Trophoblast cell (in vitro differentiated cells and primary cell): ENCODE measurements at regions not wholly inside any gene's neighbourhood (a gene's known extent, or its start where the extent isn't known, plus 50 kb on each side); places are given as distances from the start of the nearest gene placed in this dataset.

Experiments used
- DNase-seq, 2 donors: peaks; one replicate each; pipeline ENCODE4 v3.0.0-alpha.2; 2016
- H2AFZ ChIP-seq: 2 replicates; pipeline ENCODE4 v1.6.1; 2013; ENCODE audit warnings: low read length, moderate library complexity, mild to moderate bottlenecking; ENCODE audit not compliant: insufficient read depth, poor library complexity
- H2AK5ac ChIP-seq: 2 replicates; pipeline ENCODE4 v1.6.1; 2013; ENCODE audit warnings: mild to moderate bottlenecking, low read length
- H2BK120ac ChIP-seq: 2 replicates; pipeline ENCODE4 v1.6.1; 2013; ENCODE audit warnings: low read length, mild to moderate bottlenecking, moderate library complexity; ENCODE audit not compliant: insufficient read depth, poor library complexity
- H2BK12ac ChIP-seq: 2 replicates; pipeline ENCODE4 v1.6.1; 2013; ENCODE audit warnings: mild to moderate bottlenecking, low read length, moderate library complexity
- H2BK5ac ChIP-seq: 2 replicates; pipeline ENCODE4 v1.6.1; 2013; ENCODE audit warnings: low read length, low read depth, moderate library complexity, mild to moderate bottlenecking; ENCODE audit not compliant: poor library complexity
- H3K14ac ChIP-seq: 2 replicates; pipeline ENCODE4 v1.6.1; 2013; ENCODE audit warnings: mild to moderate bottlenecking, low read length
- H3K18ac ChIP-seq: 2 replicates; pipeline ENCODE4 v1.6.1; 2013; ENCODE audit warnings: mild to moderate bottlenecking, low read length
- H3K23ac ChIP-seq: 2 replicates; pipeline ENCODE4 v1.6.1; 2013; ENCODE audit warnings: low read length
- H3K27ac ChIP-seq: 2 replicates; pipeline ENCODE4 v1.5.1; 2013; ENCODE audit warnings: low read depth, mild to moderate bottlenecking, inconsistent platforms, low read length, moderate library complexity
- H3K27me3 ChIP-seq: 2 replicates; pipeline ENCODE4 v1.6.1; 2013; ENCODE audit warnings: inconsistent platforms, mild to moderate bottlenecking, low read length, moderate library complexity; ENCODE audit not compliant: insufficient read depth
- H3K36me3 ChIP-seq, 2 experiments: 1 replicate in 1 of 2; 2 replicates in 1 of 2; pipeline ENCODE4 v1.6.1; 2013; ENCODE audit warnings: low read length in 2 of 2, mild to moderate bottlenecking in 2 of 2, moderate library complexity in 1 of 2; ENCODE audit not compliant: insufficient read depth in 2 of 2, control insufficient read depth in 1 of 2
- H3K4ac ChIP-seq: 2 replicates; pipeline ENCODE4 v1.6.1; 2013; ENCODE audit warnings: low read depth, mild to moderate bottlenecking, low read length, moderate library complexity
- H3K4me1 ChIP-seq, 2 experiments: 1 replicate in 1 of 2; 2 replicates in 1 of 2; pipeline ENCODE4 v1.6.1; 2013; ENCODE audit warnings: low read length in 2 of 2, mild to moderate bottlenecking in 2 of 2, moderate library complexity in 1 of 2; ENCODE audit not compliant: insufficient read depth in 2 of 2, control insufficient read depth in 1 of 2
- H3K4me2 ChIP-seq: 2 replicates; pipeline ENCODE4 v1.6.1; 2013; ENCODE audit warnings: inconsistent platforms, mild to moderate bottlenecking, low read length, moderate library complexity
- H3K4me3 ChIP-seq: 2 replicates; pipeline ENCODE4 v1.5.1; 2013; ENCODE audit warnings: mild to moderate bottlenecking, low read depth, low read length, inconsistent platforms
- H3K79me1 ChIP-seq: one replicate; pipeline ENCODE4 v1.6.1; 2013; ENCODE audit warnings: low read length
- H3K79me2 ChIP-seq: 2 replicates; pipeline ENCODE4 v1.6.1; 2013; ENCODE audit warnings: low read length, mild to moderate bottlenecking; ENCODE audit not compliant: control insufficient read depth, insufficient read depth, poor library complexity
- H3K9ac ChIP-seq: 2 replicates; pipeline ENCODE4 v1.6.1; 2013; ENCODE audit warnings: mild to moderate bottlenecking, low read length
- H3K9me3 ChIP-seq: 2 replicates; pipeline ENCODE4 v1.6.1; 2013; ENCODE audit warnings: low read depth, mild to moderate bottlenecking, control low read depth, inconsistent platforms, low read length; ENCODE audit not compliant: insufficient read depth
- H4K12ac ChIP-seq: 2 replicates; pipeline ENCODE4 v1.6.1; 2013; ENCODE audit warnings: low read depth, mild to moderate bottlenecking, low read length, moderate library complexity
- H4K8ac ChIP-seq: 2 replicates; pipeline ENCODE4 v1.6.1; 2013; ENCODE audit warnings: low read depth, mild to moderate bottlenecking, low read length, moderate library complexity
- H4K91ac ChIP-seq: one replicate; pipeline ENCODE4 v1.6.1; 2013; ENCODE audit warnings: low read depth, mild to moderate bottlenecking, low read length, moderate library complexity
- WGBS: extraction: QIAGEN DNeasy Blood & Tissue Kit; methylation state at CpG from one replicate; pipeline ENCODE4 v1.1.7; 2013; ENCODE audit warnings: missing lambda C conversion rate; ENCODE audit not compliant: insufficient read length, insufficient coverage; ENCODE audit errors: extremely low coverage; 5-methylcytosine and 5-hydroxymethylcytosine counted together

GRCh38 chr16:17949141-17949981 is 387.2 kb downstream of the NPIPA8 start:
- Histone ChIP-seq H3K79me1 (no peaks in the 10 kb centered on the region), H2BK120ac (no peak overlapping the region), H3K27ac (no peak overlapping the region), H2BK5ac (no peak overlapping the region), H3K14ac (no peak overlapping the region), H4K8ac (no peak overlapping the region), H3K4ac (no peak overlapping the region), H3K4me1 (no peaks in the 10 kb centered on the region), H2BK12ac (no peak overlapping the region), H3K36me3 (no peaks in the 10 kb centered on the region), H3K79me2 (no peaks in the 10 kb centered on the region), H3K9me3 (no peaks in the 10 kb centered on the region), H3K4me3 (no peak overlapping the region), H3K4me2 (no peak overlapping the region), H2AK5ac (no peak overlapping the region), H3K18ac (no peak overlapping the region), H3K27me3 (no peaks in the 10 kb centered on the region), H3K23ac (no peak overlapping the region), H2AFZ (no peak overlapping the region), H4K91ac (no peak overlapping the region), H3K9ac (no peak overlapping the region), H4K12ac (no peak overlapping the region)
- DNase-seq = no peak
- no CpG with 5 or more reads among the region's 10 CpGs for WGBS

- Histone ChIP-seq H3K9ac (no peak overlapping the region), H2BK12ac (no peak overlapping the region), H3K4me2 (no peak overlapping the region), H4K91ac (no peak overlapping the region), H3K27ac (no peak overlapping the region), H3K36me3 (no peaks in the 10 kb centered on the region), H4K8ac (no peak overlapping the region), H3K18ac (no peak overlapping the region), H3K79me1 (no peaks in the 10 kb centered on the region), H3K4me3 (no peak overlapping the region), H3K4me1 (no peaks in the 10 kb centered on the region), H3K27me3 (no peaks in the 10 kb centered on the region), H3K23ac (no peak overlapping the region), H2BK120ac (no peak overlapping the region), H3K9me3 (no peaks in the 10 kb centered on the region), H2AK5ac (no peak overlapping the region), H2BK5ac (no peak overlapping the region), H3K79me2 (no peaks in the 10 kb centered on the region), H4K12ac (no peak overlapping the region), H3K14ac (no peak overlapping the region), H2AFZ (no peak overlapping the region), H3K4ac (no peak overlapping the region)
- DNase-seq = no peak
- no CpG with 5 or more reads among the region's 3 CpGs for WGBS
Measured at GRCh38 chr16:17947637-17948036, 388.9 kb downstream of the NPIPA8 start.

- Histone ChIP-seq H3K36me3 (no peaks in the 10 kb centered on the region), H3K4me3 (no peak overlapping the region)
- no CpG with 5 or more reads among the region's 1 CpG for WGBS
Measured at GRCh38 chr16:17947165-17947564, 389.4 kb downstream of the NPIPA8 start.

GRCh38 chr16:17945080-17945601 is 391.4 kb downstream of the NPIPA8 start:
- Histone ChIP-seq H2AFZ (no peak overlapping the region), H4K8ac (no peak overlapping the region), H3K18ac (no peak overlapping the region), H3K9ac (no peak overlapping the region), H2BK12ac (no peak overlapping the region), H3K23ac (no peak overlapping the region), H3K79me1 (no peaks in the 10 kb centered on the region), H3K27me3 (no peaks in the 10 kb centered on the region), H3K36me3 (no peaks in the 10 kb centered on the region), H2BK5ac (no peak overlapping the region), H3K79me2 (no peaks in the 10 kb centered on the region), H2AK5ac (no peak overlapping the region), H3K4me1 (no peaks in the 10 kb centered on the region), H3K14ac (no peak overlapping the region), H3K9me3 (no peaks in the 10 kb centered on the region), H4K12ac (no peak overlapping the region), H3K27ac (no peak overlapping the region), H3K4ac (no peak overlapping the region), H2BK120ac (no peak overlapping the region), H3K4me3 (no peak overlapping the region), H3K4me2 (no peak overlapping the region), H4K91ac (no peak overlapping the region)
- no peak for DNase-seq
- WGBS = no CpG with 5 or more reads among the region's 5 CpGs

More at GRCh38 chr16:17947165-17947564, 389.4 kb downstream of the NPIPA8 start:
- Histone ChIP-seq H3K9ac (no peak overlapping the region), H3K9me3 (no peaks in the 10 kb centered on the region), H3K4me2 (no peak overlapping the region), H3K79me2 (no peaks in the 10 kb centered on the region), H2AK5ac (no peak overlapping the region), H3K18ac (no peak overlapping the region), H3K79me1 (no peaks in the 10 kb centered on the region), H3K14ac (no peak overlapping the region), H3K23ac (no peak overlapping the region), H3K4me1 (no peaks in the 10 kb centered on the region), H3K4ac (no peak overlapping the region), H4K91ac (no peak overlapping the region), H4K12ac (no peak overlapping the region), H4K8ac (no peak overlapping the region), H3K27me3 (no peaks in the 10 kb centered on the region), H2BK120ac (no peak overlapping the region), H3K27ac (no peak overlapping the region), H2BK12ac (no peak overlapping the region), H2AFZ (no peak overlapping the region), H2BK5ac (no peak overlapping the region)
- DNase-seq = no peak
